ENCODE measurements at regions not wholly inside any gene's neighbourhood (a gene's known extent, or its start where the extent isn't known, plus 50 kb on each side); places are given as distances from the start of the nearest gene placed in this dataset.

DNA sequence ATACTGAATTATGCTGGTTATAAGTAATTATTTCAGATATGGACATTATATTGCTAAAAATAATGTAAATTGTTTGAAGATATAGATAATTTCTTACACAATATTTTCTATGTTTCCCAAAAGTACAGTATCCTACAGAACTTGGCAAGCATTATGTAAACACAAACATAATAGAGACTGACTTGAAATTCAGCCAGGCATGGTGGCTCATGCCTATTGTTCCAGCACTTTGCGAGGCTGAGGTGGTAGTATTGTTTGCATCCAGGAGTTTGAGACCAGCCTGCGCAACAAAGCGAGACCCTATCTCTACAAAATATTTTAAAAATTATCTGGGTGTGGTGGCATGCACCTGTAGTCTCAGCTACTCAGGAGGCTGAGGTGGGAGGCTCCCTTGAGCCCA is 1300.5 kb upstream of the DDX18 start:
- H3K4me3 ChIP-seq (replicated peaks in 1 of 3; ENCODE audit: low read depth in 2 of 3, low read length in 3 of 3): no peak overlapping the region
- no peak overlapping the region for H2AFZ ChIP-seq (ENCODE audit: insufficient read depth, low read depth, low read length, poor library complexity, severe bottlenecking)
- H4K20me1 ChIP-seq (ENCODE audit: insufficient read depth, low read length): no peaks in the 10 kb centered on the region
- WGBS (ENCODE audit: insufficient coverage): no CpG with 5 or more reads among the region's 3 CpGs
- H3K9me3 ChIP-seq (replicated peaks in 1 of 2; ENCODE audit: control insufficient read depth in 1 of 2, insufficient read depth in 1 of 2, low read length in 2 of 2): no peaks in the 10 kb centered on the region
- no peaks in the 10 kb centered on the region for H3K4me1 ChIP-seq (ENCODE audit: control insufficient read depth in 1 of 2, insufficient read depth in 2 of 2, low read length in 2 of 2)
- no peak overlapping the region for H3K27ac ChIP-seq (ENCODE audit: low read depth in 1 of 2, low read length in 2 of 2)
- intact Hi-C loops (cut with micrococcal nuclease): no loop called here
- no peak for DNase-seq
- Mint-ChIP-seq H3K4me3 (no peak overlapping the region), H3K36me3 (no peaks in the 10 kb centered on the region), H3K9me3 (peaks cover 0 to 4% (median 0%) of the 10 kb centered on the region in 7 donors), H3K27me3 (ENCODE audit: low read depth in 3 of 3) (peaks cover 0 to 2% (median 0%) of the 10 kb centered on the region in 3 donors), H3K27ac (no peak overlapping the region), H3K4me1 (no peaks in the 10 kb centered on the region)
- no peaks in the 10 kb centered on the region for H3K79me2 ChIP-seq (ENCODE audit: insufficient read depth, low read length)
- H3K36me3 ChIP-seq (replicated peaks in 1 of 2; ENCODE audit: control insufficient read depth in 1 of 2, insufficient read depth in 2 of 2, low read length in 2 of 2): no peaks in the 10 kb centered on the region
- no peak overlapping the region for H3K9ac ChIP-seq (ENCODE audit: insufficient read depth, low read length, poor library complexity, severe bottlenecking)
- H3K27me3 ChIP-seq (ENCODE audit: control insufficient read depth in 2 of 2, insufficient read depth in 2 of 2, low read length in 2 of 2): no peaks in the 10 kb centered on the region
- no peak overlapping the region for H3K4me2 ChIP-seq (replicated peaks; ENCODE audit: extremely low read depth, low read length, poor library complexity, severe bottlenecking)
- TF ChIP-seq, protein P1, sequence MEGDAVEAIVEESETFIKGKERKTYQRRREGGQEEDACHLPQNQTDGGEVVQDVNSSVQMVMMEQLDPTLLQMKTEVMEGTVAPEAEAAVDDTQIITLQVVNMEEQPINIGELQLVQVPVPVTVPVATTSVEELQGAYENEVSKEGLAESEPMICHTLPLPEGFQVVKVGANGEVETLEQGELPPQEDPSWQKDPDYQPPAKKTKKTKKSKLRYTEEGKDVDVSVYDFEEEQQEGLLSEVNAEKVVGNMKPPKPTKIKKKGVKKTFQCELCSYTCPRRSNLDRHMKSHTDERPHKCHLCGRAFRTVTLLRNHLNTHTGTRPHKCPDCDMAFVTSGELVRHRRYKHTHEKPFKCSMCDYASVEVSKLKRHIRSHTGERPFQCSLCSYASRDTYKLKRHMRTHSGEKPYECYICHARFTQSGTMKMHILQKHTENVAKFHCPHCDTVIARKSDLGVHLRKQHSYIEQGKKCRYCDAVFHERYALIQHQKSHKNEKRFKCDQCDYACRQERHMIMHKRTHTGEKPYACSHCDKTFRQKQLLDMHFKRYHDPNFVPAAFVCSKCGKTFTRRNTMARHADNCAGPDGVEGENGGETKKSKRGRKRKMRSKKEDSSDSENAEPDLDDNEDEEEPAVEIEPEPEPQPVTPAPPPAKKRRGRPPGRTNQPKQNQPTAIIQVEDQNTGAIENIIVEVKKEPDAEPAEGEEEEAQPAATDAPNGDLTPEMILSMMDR (IDR thresholded peaks at IDR 0.05): no peak

DNA sequence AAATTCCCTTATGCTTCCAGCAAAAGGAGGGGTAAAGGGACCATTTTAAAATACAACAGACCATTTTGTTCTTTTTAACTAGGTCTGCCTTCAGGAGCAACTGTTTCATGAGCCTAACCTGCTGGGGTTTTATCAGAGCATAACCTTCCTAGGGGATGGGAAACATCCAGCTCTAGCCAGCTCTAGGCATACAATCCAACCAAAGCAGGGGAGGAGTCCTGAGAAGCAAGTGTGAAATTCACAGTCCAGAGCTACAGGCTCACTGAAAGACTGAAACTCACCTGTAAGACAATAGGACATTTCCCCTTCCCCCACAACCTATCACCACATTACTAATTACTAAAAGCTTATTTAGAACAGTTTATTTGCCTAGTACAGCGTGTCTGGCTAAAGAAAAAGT is 1296.6 kb upstream of the DDX18 start:
- Histone ChIP-seq H3K36me3 (replicated peaks in 1 of 2; ENCODE audit: control insufficient read depth in 1 of 2, insufficient read depth in 2 of 2, low read length in 2 of 2) (no peaks in the 10 kb centered on the region), H3K27ac (ENCODE audit: low read depth in 1 of 2, low read length in 2 of 2) (no peak overlapping the region), H4K20me1 (ENCODE audit: insufficient read depth, low read length) (no peaks in the 10 kb centered on the region), H3K4me2 (replicated peaks; ENCODE audit: extremely low read depth, low read length, poor library complexity, severe bottlenecking) (no peak overlapping the region), H3K4me1 (ENCODE audit: control insufficient read depth in 1 of 2, insufficient read depth in 2 of 2, low read length in 2 of 2) (no peaks in the 10 kb centered on the region), H3K27me3 (ENCODE audit: control insufficient read depth in 2 of 2, insufficient read depth in 2 of 2, low read length in 2 of 2) (no peaks in the 10 kb centered on the region), H3K4me3 (replicated peaks in 1 of 3; ENCODE audit: low read depth in 2 of 3, low read length in 3 of 3) (no peak overlapping the region), H3K9ac (ENCODE audit: insufficient read depth, low read length, poor library complexity, severe bottlenecking) (no peak overlapping the region), H2AFZ (ENCODE audit: insufficient read depth, low read depth, low read length, poor library complexity, severe bottlenecking) (no peak overlapping the region), H3K79me2 (ENCODE audit: insufficient read depth, low read length) (no peaks in the 10 kb centered on the region), H3K9me3 (replicated peaks in 1 of 2; ENCODE audit: control insufficient read depth in 1 of 2, insufficient read depth in 1 of 2, low read length in 2 of 2) (no peaks in the 10 kb centered on the region)
- Mint-ChIP-seq H3K27me3 (ENCODE audit: low read depth in 3 of 3) (peaks cover 0 to 2% (median 0%) of the 10 kb centered on the region in 3 donors), H3K9me3 (peaks cover 0 to 3% (median 0%) of the 10 kb centered on the region in 7 donors), H3K36me3 (no peaks in the 10 kb centered on the region), H3K27ac (no peak overlapping the region), H3K4me3 (no peak overlapping the region), H3K4me1 (no peaks in the 10 kb centered on the region)
- intact Hi-C loops (cut with micrococcal nuclease): no loop called here
- no peak for DNase-seq
- TF ChIP-seq, protein P1 (IDR thresholded peaks at IDR 0.05): no peak
- no CpG with 5 or more reads among the region's 1 CpG for WGBS (ENCODE audit: insufficient coverage)
